ENCODE measurements at regions not wholly inside any gene's neighbourhood (a gene's known extent, or its start where the extent isn't known, plus 50 kb on each side); places are given as distances from the start of the nearest gene placed in this dataset.
A peak's percentile ranks its signal among the peaks of the same experiment; 100 is the strongest.

DNA sequence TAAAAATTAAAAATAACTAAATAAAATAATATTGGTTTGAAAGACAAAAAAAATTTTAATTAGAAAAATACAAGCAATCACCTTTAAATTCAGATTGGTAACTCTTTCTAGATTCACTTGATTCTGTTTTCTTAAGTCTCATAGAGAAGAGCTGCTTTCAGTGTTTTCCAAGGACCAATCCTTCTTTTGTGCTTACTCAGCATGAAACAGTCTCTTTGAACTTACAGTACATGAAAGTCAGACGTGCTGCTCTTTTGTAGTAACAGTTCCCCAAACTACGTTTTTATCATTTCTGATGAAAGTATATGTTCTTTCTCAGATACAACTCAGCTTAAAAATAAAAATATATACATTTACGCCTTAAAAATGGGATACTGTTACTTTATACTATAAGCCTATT is 171.9 kb upstream of the CCDC54 start:
- Mint-ChIP-seq H3K4me3 (no peak overlapping the region), H3K4me1 (no peaks in the 10 kb centered on the region), H3K27me3 (peaks cover 4% of the 10 kb centered on the region), H3K9me3 (no peaks in the 10 kb centered on the region), H3K27ac (no peak overlapping the region), H3K36me3 (no peaks in the 10 kb centered on the region)
- no peak for ATAC-seq (ENCODE audit: low read depth in 2 of 2)
- H3K27ac ChIP-seq (ENCODE audit: insufficient read depth, low read length, poor library complexity, severe bottlenecking) = no peak overlapping the region
- H3K9me3 ChIP-seq (ENCODE audit: control insufficient read depth in 2 of 2, low read length in 2 of 2) = no peaks in the 10 kb centered on the region
- DNase-seq = no peak
- H3K4me3 ChIP-seq (ENCODE audit: low read depth, low read length) = no peak overlapping the region
- no peaks in the 10 kb centered on the region for H3K36me3 ChIP-seq (ENCODE audit: control insufficient read depth, insufficient read depth, low read length)
- H3K27me3 ChIP-seq (ENCODE audit: control insufficient read depth, insufficient read depth, low read length) = no peaks in the 10 kb centered on the region
- H3K4me1 ChIP-seq (ENCODE audit: control insufficient read depth, insufficient read depth, low read length, poor library complexity, severe bottlenecking) = no peaks in the 10 kb centered on the region

DNA sequence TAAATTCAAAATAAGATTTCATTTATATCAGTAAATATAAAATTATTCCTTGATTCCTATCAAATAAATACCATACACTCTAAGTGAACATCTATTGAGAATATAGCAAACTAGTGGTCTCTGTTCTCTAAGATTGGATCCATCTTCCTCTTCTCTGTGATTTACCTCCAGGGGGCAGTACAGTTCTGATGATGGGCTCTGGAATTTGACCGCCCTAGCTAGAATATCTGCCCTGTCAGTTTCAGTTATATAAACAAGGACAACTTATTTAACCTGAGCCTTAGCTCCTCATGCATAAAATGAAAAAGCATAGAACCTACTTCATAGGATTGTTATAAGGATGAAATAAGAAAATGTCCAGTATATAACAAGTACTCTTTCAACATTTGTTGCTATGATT is 171.1 kb upstream of the CCDC54 start:
- ATAC-seq (ENCODE audit: low read depth in 2 of 2) (no peak), DNase-seq (peak in 1 of 3 donors; percentile 27)
- peaks cover 4% of the 10 kb centered on the region for H3K27me3 Mint-ChIP-seq
- H3K9me3 Mint-ChIP-seq = no peaks in the 10 kb centered on the region
- Histone ChIP-seq H3K27ac (ENCODE audit: insufficient read depth, low read length, poor library complexity, severe bottlenecking) (no peak overlapping the region), H3K9me3 (ENCODE audit: control insufficient read depth in 2 of 2, low read length in 2 of 2) (no peaks in the 10 kb centered on the region), H3K4me1 (ENCODE audit: control insufficient read depth, insufficient read depth, low read length, poor library complexity, severe bottlenecking) (no peaks in the 10 kb centered on the region), H3K36me3 (ENCODE audit: control insufficient read depth, insufficient read depth, low read length) (no peaks in the 10 kb centered on the region), H3K4me3 (ENCODE audit: low read depth, low read length) (no peak overlapping the region), H3K27me3 (ENCODE audit: control insufficient read depth, insufficient read depth, low read length) (no peaks in the 10 kb centered on the region)
- H3K4me3 Mint-ChIP-seq = no peak overlapping the region
- no peaks in the 10 kb centered on the region for H3K4me1 Mint-ChIP-seq
- H3K36me3 Mint-ChIP-seq = no peaks in the 10 kb centered on the region
- H3K27ac Mint-ChIP-seq = no peak overlapping the region

DNA sequence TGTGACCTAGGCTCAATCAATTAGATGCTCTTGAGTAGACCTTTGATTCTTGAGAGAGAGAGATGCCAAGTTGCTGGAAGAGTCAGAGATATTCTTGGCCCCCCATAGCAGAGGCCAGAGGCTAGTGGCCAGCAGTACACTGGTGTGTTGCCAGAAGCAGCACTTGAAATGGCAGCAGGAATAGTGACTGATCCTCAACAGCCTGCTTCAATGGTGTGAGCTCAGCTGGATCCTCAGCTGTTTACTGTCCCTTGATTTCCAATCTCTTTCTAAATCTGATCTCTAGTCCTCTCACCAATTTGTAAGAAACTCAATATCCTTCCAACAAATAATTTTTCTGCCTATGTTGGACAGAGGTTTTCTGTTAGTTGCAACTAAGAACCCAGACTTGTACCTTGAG is 170.3 kb upstream of the CCDC54 start:
- H3K9me3 Mint-ChIP-seq = no peaks in the 10 kb centered on the region

DNA sequence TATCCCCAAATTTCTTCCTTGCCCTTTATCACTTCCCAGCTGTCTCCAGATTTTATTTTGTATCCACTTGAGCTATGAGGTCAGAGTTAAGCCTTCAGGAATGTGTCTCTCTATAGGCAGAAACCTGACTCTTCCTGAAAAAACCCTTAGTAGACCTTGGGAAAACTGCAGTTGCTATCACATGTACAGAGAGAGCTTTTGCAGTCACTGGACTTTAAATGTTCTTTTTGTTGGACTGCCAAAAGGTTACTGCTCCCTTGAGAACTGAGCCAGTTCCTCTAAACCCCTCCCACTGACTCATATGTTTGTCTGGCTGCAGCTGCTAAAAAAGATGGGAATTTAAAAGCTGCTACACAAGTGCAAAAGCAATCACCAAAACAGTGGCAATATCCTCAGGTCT is 169.1 kb upstream of the CCDC54 start:
- no peaks in the 10 kb centered on the region for H3K4me1 ChIP-seq (ENCODE audit: control insufficient read depth, insufficient read depth, low read length, poor library complexity, severe bottlenecking)
- no peaks in the 10 kb centered on the region for H3K4me1 Mint-ChIP-seq
- ATAC-seq (ENCODE audit: low read depth in 2 of 2) (no peak), DNase-seq (no peak)
- no peak overlapping the region for H3K27ac Mint-ChIP-seq
- H3K27me3 ChIP-seq (ENCODE audit: control insufficient read depth, insufficient read depth, low read length) = no peaks in the 10 kb centered on the region
- H3K27me3 Mint-ChIP-seq = peaks cover 4% of the 10 kb centered on the region
- H3K9me3 Mint-ChIP-seq = no peaks in the 10 kb centered on the region
- no peak overlapping the region for H3K4me3 ChIP-seq (ENCODE audit: low read depth, low read length)
- H3K9me3 ChIP-seq (ENCODE audit: control insufficient read depth in 2 of 2, low read length in 2 of 2) = no peaks in the 10 kb centered on the region
- H3K4me3 Mint-ChIP-seq = no peak overlapping the region
- H3K36me3 Mint-ChIP-seq = no peaks in the 10 kb centered on the region
- no peak overlapping the region for H3K27ac ChIP-seq (ENCODE audit: insufficient read depth, low read length, poor library complexity, severe bottlenecking)
- no peaks in the 10 kb centered on the region for H3K36me3 ChIP-seq (ENCODE audit: control insufficient read depth, insufficient read depth, low read length)

More for the DNA sequence above, 170.3 kb upstream of the CCDC54 start:
- H3K4me3 ChIP-seq (ENCODE audit: low read depth, low read length) = no peak overlapping the region
- DNase-seq (no peak), ATAC-seq (ENCODE audit: low read depth in 2 of 2) (no peak)
- H3K9me3 ChIP-seq (ENCODE audit: control insufficient read depth in 2 of 2, low read length in 2 of 2) = no peaks in the 10 kb centered on the region
- H3K4me1 ChIP-seq (ENCODE audit: control insufficient read depth, insufficient read depth, low read length, poor library complexity, severe bottlenecking) = no peaks in the 10 kb centered on the region
- Mint-ChIP-seq H3K4me3 (no peak overlapping the region), H3K27ac (no peak overlapping the region), H3K4me1 (no peaks in the 10 kb centered on the region), H3K27me3 (peaks cover 4% of the 10 kb centered on the region), H3K36me3 (no peaks in the 10 kb centered on the region)
- H3K27me3 ChIP-seq (ENCODE audit: control insufficient read depth, insufficient read depth, low read length) = no peaks in the 10 kb centered on the region
- H3K27ac ChIP-seq (ENCODE audit: insufficient read depth, low read length, poor library complexity, severe bottlenecking) = no peak overlapping the region
- no peaks in the 10 kb centered on the region for H3K36me3 ChIP-seq (ENCODE audit: control insufficient read depth, insufficient read depth, low read length)

DNA sequence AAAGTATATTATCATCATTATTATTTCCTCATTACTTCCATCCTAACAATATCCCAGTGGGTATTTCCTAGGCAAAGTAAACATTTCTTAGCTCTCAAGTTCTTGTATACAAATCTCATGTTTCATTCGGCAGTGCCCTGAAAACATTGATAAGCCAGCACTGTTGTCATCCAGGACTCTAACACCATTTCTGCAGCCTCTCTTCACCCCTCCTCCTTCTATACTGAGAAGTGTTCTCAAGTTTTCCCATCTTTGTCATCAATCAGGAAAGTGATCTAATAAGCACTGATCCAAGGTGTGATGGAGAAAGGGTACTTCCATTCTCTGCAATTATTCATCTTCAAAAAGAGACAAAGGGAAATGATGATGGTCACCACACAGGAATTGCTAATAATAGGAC is 168.4 kb upstream of the CCDC54 start:
- Mint-ChIP-seq H3K4me3 (no peak overlapping the region), H3K36me3 (no peaks in the 10 kb centered on the region), H3K4me1 (no peaks in the 10 kb centered on the region), H3K9me3 (no peaks in the 10 kb centered on the region), H3K27ac (no peak overlapping the region), H3K27me3 (no peaks in the 10 kb centered on the region)
- Histone ChIP-seq H3K4me1 (ENCODE audit: control insufficient read depth, insufficient read depth, low read length, poor library complexity, severe bottlenecking) (no peaks in the 10 kb centered on the region), H3K27ac (ENCODE audit: insufficient read depth, low read length, poor library complexity, severe bottlenecking) (no peak overlapping the region), H3K9me3 (ENCODE audit: control insufficient read depth in 2 of 2, low read length in 2 of 2) (no peaks in the 10 kb centered on the region), H3K27me3 (ENCODE audit: control insufficient read depth, insufficient read depth, low read length) (no peaks in the 10 kb centered on the region), H3K36me3 (ENCODE audit: control insufficient read depth, insufficient read depth, low read length) (no peaks in the 10 kb centered on the region), H3K4me3 (ENCODE audit: low read depth, low read length) (no peak overlapping the region)
- ATAC-seq (ENCODE audit: low read depth in 2 of 2) (no peak), DNase-seq (no peak)

DNA sequence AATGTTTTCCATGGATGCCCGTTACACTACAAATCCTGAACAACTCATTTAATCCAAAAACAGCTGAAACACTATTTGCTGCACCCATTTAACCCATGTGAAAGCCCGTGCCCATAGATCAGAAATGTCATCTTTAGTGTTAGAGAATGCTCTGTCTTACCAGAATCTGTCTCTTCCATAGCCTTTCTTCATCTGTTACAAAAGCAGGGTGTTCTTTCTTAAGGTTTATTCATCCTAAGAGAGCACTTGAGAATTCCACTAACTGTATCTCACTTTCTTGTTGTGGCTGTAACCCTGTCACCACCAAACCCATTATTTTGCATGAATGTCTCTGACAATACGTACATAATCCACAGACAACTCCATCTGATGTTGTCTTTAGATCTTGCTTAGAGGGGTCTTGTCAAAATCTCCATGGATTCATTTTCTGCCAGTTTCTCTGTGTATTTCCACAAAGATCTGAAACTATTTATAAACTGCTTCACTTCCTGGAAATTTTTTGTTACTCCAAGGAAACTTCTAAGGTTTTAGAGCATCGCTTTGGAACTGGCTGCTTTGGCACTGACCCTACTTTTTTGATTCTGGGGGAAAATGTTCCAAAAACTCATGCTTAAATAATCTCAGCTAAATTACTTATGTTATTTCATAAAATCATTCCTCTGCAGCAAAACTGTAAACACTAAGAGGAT is 167.8 kb upstream of the CCDC54 start:
- no peak overlapping the region for H3K27ac ChIP-seq (ENCODE audit: insufficient read depth, low read length, poor library complexity, severe bottlenecking)
- peaks cover 0 to under 1% (median 0%) of the 10 kb centered on the region in 7 donors for H3K9me3 Mint-ChIP-seq
- no peak overlapping the region for H3K27ac Mint-ChIP-seq
- H3K4me3 Mint-ChIP-seq = no peak overlapping the region
- no peak for ATAC-seq (ENCODE audit: low read depth in 2 of 2)
- no peaks in the 10 kb centered on the region for H3K36me3 ChIP-seq (ENCODE audit: control insufficient read depth, insufficient read depth, low read length)
- H3K27me3 Mint-ChIP-seq = no peaks in the 10 kb centered on the region
- H3K36me3 Mint-ChIP-seq = no peaks in the 10 kb centered on the region
- no peak for DNase-seq
- no peaks in the 10 kb centered on the region for H3K4me1 Mint-ChIP-seq
- H3K27me3 ChIP-seq (ENCODE audit: control insufficient read depth, insufficient read depth, low read length) = no peaks in the 10 kb centered on the region
- no peak overlapping the region for H3K4me3 ChIP-seq (ENCODE audit: low read depth, low read length)
- no peaks in the 10 kb centered on the region for H3K4me1 ChIP-seq (ENCODE audit: control insufficient read depth, insufficient read depth, low read length, poor library complexity, severe bottlenecking)
- H3K9me3 ChIP-seq (ENCODE audit: control insufficient read depth in 2 of 2, low read length in 2 of 2) = no peaks in the 10 kb centered on the region

DNA sequence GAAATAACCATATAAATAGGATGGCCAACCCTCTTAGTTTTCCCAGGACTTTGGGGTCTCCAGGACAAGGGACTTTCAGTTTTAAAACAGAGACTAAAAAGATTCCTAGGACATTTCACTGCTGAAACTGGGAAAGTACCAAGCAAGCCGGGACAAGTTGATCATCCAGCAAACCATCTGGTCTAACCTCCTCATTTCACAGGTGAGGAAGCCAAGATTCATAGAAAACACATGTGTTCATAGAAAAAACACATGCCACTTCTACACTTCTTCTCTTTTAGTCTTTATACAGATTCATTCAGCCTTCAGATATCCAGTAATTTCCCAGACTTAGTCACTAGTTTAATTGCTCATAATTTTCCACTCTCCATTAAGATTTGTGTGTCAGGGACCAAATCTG is 165.6 kb upstream of the CCDC54 start:
- Mint-ChIP-seq H3K4me3 (no peak overlapping the region), H3K4me1 (no peaks in the 10 kb centered on the region), H3K36me3 (no peaks in the 10 kb centered on the region), H3K27ac (no peak overlapping the region), H3K27me3 (peaks cover 8% of the 10 kb centered on the region), H3K9me3 (peaks cover 0 to 2% (median 0%) of the 10 kb centered on the region in 7 donors)
- ATAC-seq (ENCODE audit: low read depth in 2 of 2) = no peak
- Histone ChIP-seq H3K27ac (ENCODE audit: insufficient read depth, low read length, poor library complexity, severe bottlenecking) (no peak overlapping the region), H3K4me1 (ENCODE audit: control insufficient read depth, insufficient read depth, low read length, poor library complexity, severe bottlenecking) (no peaks in the 10 kb centered on the region), H3K36me3 (ENCODE audit: control insufficient read depth, insufficient read depth, low read length) (no peaks in the 10 kb centered on the region), H3K4me3 (ENCODE audit: low read depth, low read length) (no peak overlapping the region), H3K9me3 (ENCODE audit: control insufficient read depth in 2 of 2, low read length in 2 of 2) (no peaks in the 10 kb centered on the region), H3K27me3 (ENCODE audit: control insufficient read depth, insufficient read depth, low read length) (no peaks in the 10 kb centered on the region)
- DNase-seq = no peak

DNA sequence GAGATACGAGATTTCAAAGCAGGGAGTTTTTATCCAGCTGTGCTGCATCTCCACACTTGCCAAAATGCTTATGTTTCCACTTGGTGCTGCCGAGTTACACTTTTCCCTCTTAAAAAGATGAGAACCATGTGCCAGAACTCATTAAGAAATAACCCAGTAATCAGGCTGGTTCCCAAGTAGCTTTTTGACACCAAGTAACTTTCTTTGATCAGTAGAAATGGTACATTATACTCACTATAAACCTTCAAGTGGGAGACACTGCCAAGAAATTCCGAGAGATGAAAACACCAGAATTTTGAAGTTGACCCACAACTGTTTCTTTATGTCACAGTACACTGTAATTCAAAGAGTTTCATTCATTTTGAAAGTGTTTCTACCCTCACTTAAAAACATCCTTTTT is 164.6 kb upstream of the CCDC54 start:
- Histone ChIP-seq H3K9me3 (ENCODE audit: control insufficient read depth in 2 of 2, low read length in 2 of 2) (no peaks in the 10 kb centered on the region), H3K36me3 (ENCODE audit: control insufficient read depth, insufficient read depth, low read length) (no peaks in the 10 kb centered on the region), H3K27ac (ENCODE audit: insufficient read depth, low read length, poor library complexity, severe bottlenecking) (no peak overlapping the region), H3K27me3 (ENCODE audit: control insufficient read depth, insufficient read depth, low read length) (no peaks in the 10 kb centered on the region), H3K4me3 (ENCODE audit: low read depth, low read length) (no peak overlapping the region), H3K4me1 (ENCODE audit: control insufficient read depth, insufficient read depth, low read length, poor library complexity, severe bottlenecking) (no peaks in the 10 kb centered on the region)
- H3K9me3 Mint-ChIP-seq = peaks cover 0 to 2% (median 0%) of the 10 kb centered on the region in 7 donors
- H3K4me1 Mint-ChIP-seq = no peaks in the 10 kb centered on the region
- peaks cover 8% of the 10 kb centered on the region for H3K27me3 Mint-ChIP-seq
- ATAC-seq (ENCODE audit: low read depth in 2 of 2) (no peak), DNase-seq (no peak)
- H3K4me3 Mint-ChIP-seq = no peak overlapping the region
- H3K36me3 Mint-ChIP-seq = no peaks in the 10 kb centered on the region
- H3K27ac Mint-ChIP-seq = no peak overlapping the region
